Epithelial cell of esophagus (primary cell): ENCODE measurements at regions not wholly inside any gene's neighbourhood (a gene's known extent, or its start where the extent isn't known, plus 50 kb on each side); places are given as distances from the start of the nearest gene placed in this dataset.

Source experiments
- DNase-seq: peaks from one replicate; pipeline ENCODE4 v3.0.0; 2010; ENCODE audit warnings: low read depth
- H3K4me3 ChIP-seq: 2 replicates; pipeline ENCODE4 v1.5.1; 2011; ENCODE audit warnings: mild to moderate bottlenecking, low read length, control low read depth
- TF ChIP-seq, protein P1 (sequence below): IDR thresholded peaks from 2 replicates; pipeline ENCODE4 v1.5.1; 2011; ENCODE audit warnings: low read depth, mild to moderate bottlenecking, low read length, control low read depth, inconsistent platforms; ENCODE audit not compliant: insufficient read depth; ENCODE audit errors: missing control alignments

- no peak for DNase-seq
- TF ChIP-seq, protein P1, sequence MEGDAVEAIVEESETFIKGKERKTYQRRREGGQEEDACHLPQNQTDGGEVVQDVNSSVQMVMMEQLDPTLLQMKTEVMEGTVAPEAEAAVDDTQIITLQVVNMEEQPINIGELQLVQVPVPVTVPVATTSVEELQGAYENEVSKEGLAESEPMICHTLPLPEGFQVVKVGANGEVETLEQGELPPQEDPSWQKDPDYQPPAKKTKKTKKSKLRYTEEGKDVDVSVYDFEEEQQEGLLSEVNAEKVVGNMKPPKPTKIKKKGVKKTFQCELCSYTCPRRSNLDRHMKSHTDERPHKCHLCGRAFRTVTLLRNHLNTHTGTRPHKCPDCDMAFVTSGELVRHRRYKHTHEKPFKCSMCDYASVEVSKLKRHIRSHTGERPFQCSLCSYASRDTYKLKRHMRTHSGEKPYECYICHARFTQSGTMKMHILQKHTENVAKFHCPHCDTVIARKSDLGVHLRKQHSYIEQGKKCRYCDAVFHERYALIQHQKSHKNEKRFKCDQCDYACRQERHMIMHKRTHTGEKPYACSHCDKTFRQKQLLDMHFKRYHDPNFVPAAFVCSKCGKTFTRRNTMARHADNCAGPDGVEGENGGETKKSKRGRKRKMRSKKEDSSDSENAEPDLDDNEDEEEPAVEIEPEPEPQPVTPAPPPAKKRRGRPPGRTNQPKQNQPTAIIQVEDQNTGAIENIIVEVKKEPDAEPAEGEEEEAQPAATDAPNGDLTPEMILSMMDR, result no peak
- H3K4me3 ChIP-seq, result no peak overlapping the region
Measured at GRCh38 chr16:63744077-63744874, 1377.6 kb downstream of the CDH11 start.

DNA sequence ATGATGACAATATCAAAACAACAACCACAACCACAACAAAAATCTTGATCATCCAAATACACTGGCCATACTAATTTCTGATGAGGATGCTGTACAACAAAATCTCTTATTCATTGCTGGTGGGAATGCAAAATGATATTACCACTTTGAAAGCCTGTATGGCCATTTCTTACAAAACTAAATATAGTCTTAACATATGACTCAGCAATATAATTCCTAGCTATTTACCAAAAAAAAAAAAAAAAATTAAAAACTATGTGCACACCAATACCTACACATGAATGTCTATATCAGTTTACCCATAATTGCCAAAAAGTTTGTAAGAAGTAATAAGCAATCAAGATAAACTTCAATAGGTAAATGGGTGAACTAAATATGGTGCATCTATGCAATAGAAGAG lies 1379.7 kb downstream of the CDH11 start:
- H3K4me3 ChIP-seq, result no peak overlapping the region
- DNase-seq, result no peak
- TF ChIP-seq, protein P1, result no peak

DNA sequence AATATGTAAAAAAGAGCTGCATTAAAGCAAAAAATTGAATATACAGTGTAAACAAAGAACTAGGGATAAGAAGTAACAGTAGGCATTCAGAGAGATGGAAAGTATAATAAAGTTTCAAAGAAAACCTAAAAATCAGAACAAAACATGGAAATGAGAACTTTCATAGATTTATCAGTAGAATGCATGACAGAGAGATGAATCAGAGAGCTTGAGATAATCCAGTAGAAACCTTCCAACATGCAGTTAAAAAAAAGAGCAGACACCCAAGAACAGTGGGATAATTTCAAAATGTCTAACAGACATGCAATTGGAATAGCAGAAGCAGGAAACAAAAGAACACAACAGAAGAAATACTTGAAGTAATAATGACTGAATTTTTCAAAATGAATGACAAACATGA lies 1384.2 kb downstream of the CDH11 start:
- no peak for DNase-seq
- TF ChIP-seq, protein P1, result no peak
- no peak overlapping the region for H3K4me3 ChIP-seq

- no peak for DNase-seq
- TF ChIP-seq, protein P1, result no peak
- no peak overlapping the region for H3K4me3 ChIP-seq
Measured at GRCh38 chr16:63735456-63735855, 1386.4 kb downstream of the CDH11 start.

DNA sequence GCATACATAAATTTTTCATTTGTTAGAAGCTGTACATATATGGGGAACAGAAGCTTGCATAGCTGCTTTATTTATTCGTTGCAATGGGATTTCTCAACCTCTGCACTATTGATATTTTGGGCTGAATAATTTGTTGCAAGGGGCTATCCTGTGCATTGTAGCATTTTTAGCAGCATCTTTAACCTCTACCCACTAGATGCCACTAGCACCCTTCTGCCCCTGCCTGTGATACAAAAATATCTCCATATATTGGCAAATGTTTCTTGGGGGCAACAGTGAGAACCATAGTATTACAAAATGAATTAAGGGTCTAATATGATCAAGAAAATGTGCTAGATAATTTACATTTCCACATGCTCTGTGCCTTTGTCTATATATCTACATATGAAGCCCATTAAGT lies 1401.0 kb downstream of the CDH11 start:
- no peak overlapping the region for H3K4me3 ChIP-seq
- DNase-seq, result no peak
- TF ChIP-seq, protein P1, result peak; percentile 46

DNA sequence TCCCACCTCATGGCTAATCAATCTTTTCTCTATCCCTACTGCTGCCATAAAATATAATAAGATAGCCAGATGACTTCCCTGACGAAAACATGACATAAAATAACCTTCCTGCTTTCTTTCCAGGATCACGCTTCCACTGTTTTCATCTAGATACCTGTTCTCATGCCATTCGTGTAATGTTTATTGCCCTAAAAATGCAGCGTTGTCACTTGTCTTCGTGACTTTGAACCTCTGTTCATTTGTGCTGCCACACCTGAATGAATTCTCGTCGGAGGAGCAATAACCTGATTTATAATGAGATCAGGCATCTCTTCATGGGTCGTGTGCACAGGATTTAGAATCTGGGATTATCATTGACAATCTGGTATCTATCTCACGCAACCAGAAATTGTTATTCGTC lies 1401.9 kb downstream of the CDH11 start:
- TF ChIP-seq, protein P1, result no peak
- DNase-seq, result no peak
- H3K4me3 ChIP-seq, result no peak overlapping the region

DNA sequence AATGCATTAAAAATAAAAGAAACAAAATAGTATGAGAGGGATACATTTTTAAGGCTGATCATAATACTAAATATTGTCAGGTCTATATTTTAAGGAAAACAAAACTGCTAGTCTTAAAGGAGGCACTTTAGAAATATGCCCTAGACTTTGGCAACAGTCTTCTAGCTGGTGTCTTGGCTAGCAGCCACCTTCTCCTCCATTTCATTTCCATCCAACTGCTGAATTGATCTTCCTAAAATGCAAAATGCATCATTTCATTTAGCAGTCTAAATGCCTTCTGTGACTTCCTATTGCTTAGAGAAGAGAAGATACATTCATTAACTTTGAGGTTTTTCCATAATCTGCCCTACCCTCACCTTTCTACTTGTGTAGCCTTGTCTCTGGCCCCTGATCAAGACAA lies 1404.1 kb downstream of the CDH11 start:
- no peak overlapping the region for H3K4me3 ChIP-seq
- DNase-seq, result no peak
- TF ChIP-seq, protein P1, result no peak
